ENCODE measurements at regions not wholly inside any gene's neighbourhood (a gene's known extent, or its start where the extent isn't known, plus 50 kb on each side); places are given as distances from the start of the nearest gene placed in this dataset.

- TF ChIP-seq CTCF (tag by site-specific recombination; IDR thresholded peaks at IDR 0.05) (no peak), ZNF10 (tag by site-specific recombination; IDR thresholded peaks at IDR 0.05) (no peak), ZNF138 (tag by site-specific recombination; IDR thresholded peaks at IDR 0.05; ENCODE audit: borderline replicate concordance) (no peak), ZNF449 (tag by site-specific recombination; IDR thresholded peaks at IDR 0.05) (no peak), ZNF596 (tag by site-specific recombination; IDR thresholded peaks at IDR 0.05) (no peak), ZNF658 (tag by site-specific recombination; IDR thresholded peaks at IDR 0.05) (no peak), MYNN (tag by site-specific recombination; IDR thresholded peaks at IDR 0.05; ENCODE audit: borderline replicate concordance) (no peak), ZFP37 (tag by site-specific recombination; IDR thresholded peaks at IDR 0.05) (no peak), MEIS1 (CRISPR knock-in tag; IDR thresholded peaks at IDR 0.05; ENCODE audit: borderline replicate concordance) (no peak), HOXA7 (CRISPR knock-in tag; IDR thresholded peaks at IDR 0.05; ENCODE audit: borderline replicate concordance) (no peak), PRDM6 (tag by site-specific recombination; IDR thresholded peaks at IDR 0.05) (no peak), ZNF629 (tag by site-specific recombination; IDR thresholded peaks at IDR 0.05) (no peak)
These were observed 65.1 kb upstream of the ZNF366 start for GRCh38 chr5:72572236-72572765.

All from HEK293 (cell line).